H9 (cell line): ENCODE measurements at regions not wholly inside any gene's neighbourhood (a gene's known extent, or its start where the extent isn't known, plus 50 kb on each side); places are given as distances from the start of the nearest gene placed in this dataset.

Source experiments
- DNase-seq: peaks from one replicate; pipeline ENCODE4 v3.0.0-alpha.2; 2017
- H2AFZ ChIP-seq: one replicate; pipeline ENCODE4 v1.6.1; 2013; ENCODE audit warnings: mild to moderate bottlenecking, low read length, control low read depth, moderate library complexity
- H2AK5ac ChIP-seq: 2 replicates; pipeline ENCODE4 v1.6.1; 2013; ENCODE audit warnings: low read length, control low read depth, mixed read lengths; ENCODE audit not compliant: insufficient read length
- H2BK120ac ChIP-seq: one replicate; pipeline ENCODE4 v1.6.1; 2013; ENCODE audit warnings: low read depth, mild to moderate bottlenecking, low read length, control low read depth, inconsistent platforms; ENCODE audit not compliant: poor library complexity, severe bottlenecking
- H2BK12ac ChIP-seq: 2 replicates; pipeline ENCODE4 v1.6.1; 2013; ENCODE audit warnings: low read length, control low read depth, mixed read lengths, low read depth; ENCODE audit not compliant: insufficient read length
- H2BK15ac ChIP-seq: 2 replicates; pipeline ENCODE4 v1.6.1; 2013; ENCODE audit warnings: low read depth, low read length, control low read depth
- H2BK20ac ChIP-seq: one replicate; pipeline ENCODE4 v1.6.1; 2013; ENCODE audit warnings: low read depth, mild to moderate bottlenecking, low read length, control low read depth, inconsistent platforms; ENCODE audit not compliant: poor library complexity, severe bottlenecking
- H2BK5ac ChIP-seq: 2 replicates; pipeline ENCODE4 v1.6.1; 2013; ENCODE audit warnings: low read length, control low read depth, mixed read lengths; ENCODE audit not compliant: insufficient read length
- H3K14ac ChIP-seq: 2 replicates; pipeline ENCODE4 v1.6.1; 2013; ENCODE audit warnings: low read length, control low read depth; ENCODE audit not compliant: insufficient read depth
- H3K18ac ChIP-seq: 2 replicates; pipeline ENCODE4 v1.6.1; 2013; ENCODE audit warnings: low read depth, mild to moderate bottlenecking, mixed read lengths, low read length, control low read depth; ENCODE audit not compliant: insufficient read length
- H3K23ac ChIP-seq: 2 replicates; pipeline ENCODE4 v1.6.1; 2013; ENCODE audit warnings: low read length, control low read depth, mixed read lengths, low read depth; ENCODE audit not compliant: insufficient read length
- H3K23me2 ChIP-seq: 2 replicates; pipeline ENCODE4 v1.6.1; 2013; ENCODE audit warnings: low read depth, mild to moderate bottlenecking, mixed read lengths, low read length, control low read depth; ENCODE audit not compliant: insufficient read length, poor library complexity, severe bottlenecking
- H3K27ac ChIP-seq: 2 replicates; pipeline ENCODE4 v1.5.1; 2013; ENCODE audit warnings: low read length, control low read depth, mixed read lengths, low read depth; ENCODE audit not compliant: insufficient read length
- H3K27me3 ChIP-seq: 2 replicates; pipeline ENCODE4 v1.6.1; 2013; ENCODE audit warnings: low read length, control low read depth, inconsistent platforms; ENCODE audit not compliant: insufficient read depth
- H3K4ac ChIP-seq: 2 replicates; pipeline ENCODE4 v1.6.1; 2013; ENCODE audit warnings: low read depth, mild to moderate bottlenecking, control low read depth, inconsistent platforms, low read length, moderate library complexity
- H3K4me1 ChIP-seq: 2 replicates; pipeline ENCODE4 v1.6.1; 2013; ENCODE audit warnings: low read length, control low read depth, inconsistent platforms; ENCODE audit not compliant: insufficient read depth
- H3K4me2 ChIP-seq: 2 replicates; pipeline ENCODE4 v1.6.1; 2013; ENCODE audit warnings: low read length, control low read depth, mixed read lengths; ENCODE audit not compliant: insufficient read length, insufficient read depth
- H3K56ac ChIP-seq: 2 replicates; pipeline ENCODE4 v1.6.1; 2013; ENCODE audit warnings: low read depth, mild to moderate bottlenecking, mixed read lengths, low read length, control low read depth; ENCODE audit not compliant: insufficient read length
- H3K79me1 ChIP-seq: 2 replicates; pipeline ENCODE4 v1.6.1; 2013; ENCODE audit warnings: low read depth, mild to moderate bottlenecking, moderate library complexity, low read length, control low read depth, inconsistent platforms; ENCODE audit not compliant: insufficient read depth, poor library complexity, severe bottlenecking
- H3K79me2 ChIP-seq: 2 replicates; pipeline ENCODE4 v1.6.1; 2013; ENCODE audit warnings: low read length, control low read depth, inconsistent platforms; ENCODE audit not compliant: insufficient read depth
- H3K9ac ChIP-seq: 2 replicates; pipeline ENCODE4 v1.6.1; 2013; ENCODE audit warnings: low read length, control low read depth, mixed read lengths; ENCODE audit not compliant: insufficient read length; ENCODE audit errors: extremely low read depth
- H3K9me3 ChIP-seq: one replicate; pipeline ENCODE4 v1.6.1; 2013; ENCODE audit warnings: low read depth, low read length, inconsistent platforms; ENCODE audit not compliant: control insufficient read depth
- H3T11ph ChIP-seq: one replicate; pipeline ENCODE4 v1.6.1; 2013; ENCODE audit warnings: mild to moderate bottlenecking, low read length, control low read depth, inconsistent platforms
- H4K20me1 ChIP-seq: one replicate; pipeline ENCODE4 v1.6.1; 2013; ENCODE audit not compliant: control insufficient read depth, insufficient read length, insufficient read depth
- H4K5ac ChIP-seq: 2 replicates; pipeline ENCODE4 v1.6.1; 2013; ENCODE audit warnings: low read depth, mild to moderate bottlenecking, mixed read lengths, low read length, control low read depth; ENCODE audit not compliant: insufficient read length
- H4K8ac ChIP-seq: replicated peaks from 2 replicates; pipeline ENCODE4 v1.6.1; 2013; ENCODE audit warnings: low read length, control low read depth, mixed read lengths, low read depth; ENCODE audit not compliant: insufficient read length
- H4K91ac ChIP-seq: 2 replicates; pipeline ENCODE4 v1.6.1; 2013; ENCODE audit warnings: low read depth, mild to moderate bottlenecking, moderate library complexity, mixed read lengths, low read length, control low read depth; ENCODE audit not compliant: insufficient read length
- H3K27ac Mint-ChIP-seq, 3 experiments: 2 replicates in 2 of 3; 3 replicates in 1 of 3; pipeline ENCODE4 v1.8.0; 2020 to 2021; ENCODE audit warnings: mixed read lengths in 3 of 3, mild to moderate bottlenecking in 1 of 3, moderate library complexity in 1 of 3
- H3K27me3 Mint-ChIP-seq: 2 replicates; pipeline ENCODE4 v1.8.0; 2021; ENCODE audit warnings: low read depth, mild to moderate bottlenecking, moderate library complexity, mixed read lengths
- H3K36me3 Mint-ChIP-seq, 3 experiments: 2 replicates in 2 of 3; 3 replicates in 1 of 3; pipeline ENCODE4 v1.8.0; 2020 to 2021; ENCODE audit warnings: low read depth in 3 of 3, mixed read lengths in 3 of 3; ENCODE audit not compliant: insufficient read depth in 1 of 3
- H3K4me1 Mint-ChIP-seq, 2 experiments: 2 replicates each; pipeline ENCODE4 v1.8.0; 2020; ENCODE audit warnings: mixed read lengths in 2 of 2
- H3K4me3 Mint-ChIP-seq, 2 experiments: 2 replicates in 1 of 2; 3 replicates in 1 of 2; pipeline ENCODE4 v1.8.0; 2020 to 2021; ENCODE audit warnings: mild to moderate bottlenecking in 2 of 2, mixed read lengths in 2 of 2, moderate library complexity in 1 of 2
- H3K9me3 Mint-ChIP-seq, 2 experiments: 2 replicates in 1 of 2; 3 replicates in 1 of 2; pipeline ENCODE4 v1.8.0; 2020; ENCODE audit warnings: mild to moderate bottlenecking in 2 of 2, mixed read lengths in 2 of 2, moderate library complexity in 1 of 2
- WGBS: extraction: QIAGEN DNeasy Blood & Tissue Kit; methylation state at CpG from one replicate; pipeline ENCODE4 v1.1.7; 2013; ENCODE audit warnings: missing lambda C conversion rate, low lambda C conversion rate, mixed read lengths; ENCODE audit not compliant: insufficient read length; ENCODE audit errors: extremely low coverage; 5-methylcytosine and 5-hydroxymethylcytosine counted together
- TF ChIP-seq, protein P1 (sequence below): fragments of 200-600 bp; sonication (generic); conservative IDR thresholded peaks from 3 replicates; pipeline ENCODE4 v1.8.0; 2021; ENCODE audit warnings: antibody characterized with exemption, mild to moderate bottlenecking

DNA sequence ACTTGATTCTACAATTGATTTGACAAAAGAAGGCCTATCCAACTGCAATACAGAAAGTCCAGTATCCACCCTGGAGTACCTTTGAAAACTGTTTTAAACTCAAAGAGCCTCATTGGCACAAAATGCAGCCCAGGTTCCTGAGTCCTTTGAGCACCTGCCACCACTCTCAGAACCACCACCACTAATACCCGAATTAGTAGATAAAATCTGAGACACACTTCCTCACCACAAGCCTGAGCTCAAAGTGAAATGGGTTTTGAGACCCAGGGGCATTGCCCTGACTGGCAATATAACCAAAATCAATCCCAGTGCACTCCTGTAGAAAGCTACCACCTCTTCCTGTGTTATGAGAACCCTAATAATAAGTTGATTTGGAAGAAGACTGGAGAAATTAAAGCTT, 215.7 kb downstream of the CSNK2A3 start:
- Histone ChIP-seq H3K23ac (no peak overlapping the region), H3K4me1 (no peaks in the 10 kb centered on the region), H4K20me1 (no peaks in the 10 kb centered on the region), H2AK5ac (no peak overlapping the region), H2BK120ac (no peak overlapping the region), H4K5ac (no peak overlapping the region), H2BK20ac (no peak overlapping the region), H2BK5ac (no peak overlapping the region), H4K91ac (no peak overlapping the region), H3K4me2 (no peak overlapping the region), H3K4ac (no peak overlapping the region), H3K56ac (no peak overlapping the region), H3K23me2 (no peaks in the 10 kb centered on the region), H2BK15ac (no peak overlapping the region), H4K8ac (no peak overlapping the region), H2AFZ (no peak overlapping the region), H3K79me2 (no peaks in the 10 kb centered on the region), H3T11ph (no peak overlapping the region), H3K14ac (no peak overlapping the region), H2BK12ac (no peak overlapping the region), H3K18ac (no peak overlapping the region), H3K79me1 (no peaks in the 10 kb centered on the region), H3K27me3 (no peaks in the 10 kb centered on the region), H3K27ac (no peak overlapping the region), H3K9me3 (no peaks in the 10 kb centered on the region), H3K9ac (no peak overlapping the region)
- Mint-ChIP-seq H3K27ac (no peak overlapping the region), H3K4me1 (peaks cover 6% of the 10 kb centered on the region in 2 experiments; a peak in 3 of 4 replicates), H3K4me3 (no peak overlapping the region), H3K9me3 (no peaks in the 10 kb centered on the region), H3K36me3 (no peaks in the 10 kb centered on the region), H3K27me3 (no peaks in the 10 kb centered on the region)
- TF ChIP-seq, protein P1, sequence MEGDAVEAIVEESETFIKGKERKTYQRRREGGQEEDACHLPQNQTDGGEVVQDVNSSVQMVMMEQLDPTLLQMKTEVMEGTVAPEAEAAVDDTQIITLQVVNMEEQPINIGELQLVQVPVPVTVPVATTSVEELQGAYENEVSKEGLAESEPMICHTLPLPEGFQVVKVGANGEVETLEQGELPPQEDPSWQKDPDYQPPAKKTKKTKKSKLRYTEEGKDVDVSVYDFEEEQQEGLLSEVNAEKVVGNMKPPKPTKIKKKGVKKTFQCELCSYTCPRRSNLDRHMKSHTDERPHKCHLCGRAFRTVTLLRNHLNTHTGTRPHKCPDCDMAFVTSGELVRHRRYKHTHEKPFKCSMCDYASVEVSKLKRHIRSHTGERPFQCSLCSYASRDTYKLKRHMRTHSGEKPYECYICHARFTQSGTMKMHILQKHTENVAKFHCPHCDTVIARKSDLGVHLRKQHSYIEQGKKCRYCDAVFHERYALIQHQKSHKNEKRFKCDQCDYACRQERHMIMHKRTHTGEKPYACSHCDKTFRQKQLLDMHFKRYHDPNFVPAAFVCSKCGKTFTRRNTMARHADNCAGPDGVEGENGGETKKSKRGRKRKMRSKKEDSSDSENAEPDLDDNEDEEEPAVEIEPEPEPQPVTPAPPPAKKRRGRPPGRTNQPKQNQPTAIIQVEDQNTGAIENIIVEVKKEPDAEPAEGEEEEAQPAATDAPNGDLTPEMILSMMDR, result no peak
- DNase-seq, result no peak
- WGBS, result no CpG with 5 or more reads among the region's 1 CpG
